Anterior cingulate cortex (tissue), 58 donors: ENCODE measurements at regions not wholly inside any gene's neighbourhood (a gene's known extent, or its start where the extent isn't known, plus 50 kb on each side); places are given as distances from the start of the nearest gene placed in this dataset.
A peak's percentile ranks its signal among the peaks of the same experiment; 100 is the strongest.
"Not testable (repeated sequence)": the region's sequence is repeated elsewhere in the genome, so short reads cannot be mapped to it uniquely, and the experiment has no call there.

Source experiments
- DNase-seq, 58 donors: peaks; one replicate each; lab custom pipeline; 2025; lab: John Stamatoyannopoulos, UW

GRCh38 chr15:62316413-62317060 is 151.5 kb upstream of the C2CD4B start:
- DNase-seq, result no peak

DNA sequence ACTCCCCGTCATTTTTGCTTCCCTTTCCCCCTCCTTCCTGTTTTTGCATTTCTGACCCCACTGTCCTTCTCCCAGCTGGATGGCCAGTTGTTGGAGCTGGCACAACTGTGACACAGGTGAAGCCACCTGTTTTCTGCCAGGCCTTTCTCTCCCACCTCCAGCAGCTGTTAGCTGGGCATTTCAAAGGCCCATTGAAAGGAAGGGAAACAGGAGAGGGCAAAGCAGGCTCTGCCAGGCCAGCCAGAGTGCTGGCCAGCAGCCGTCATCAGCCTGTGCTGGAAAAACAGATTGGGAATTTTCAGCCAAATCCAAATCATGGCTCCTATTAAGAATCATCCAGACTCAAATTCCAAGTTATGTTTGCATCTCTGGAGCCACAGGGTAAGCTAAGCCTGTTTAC is 155.2 kb upstream of the C2CD4B start:
- DNase-seq, result no peak

- no peak for DNase-seq
These were observed 158.3 kb upstream of the C2CD4B start for GRCh38 chr15:62323353-62323890.

DNA sequence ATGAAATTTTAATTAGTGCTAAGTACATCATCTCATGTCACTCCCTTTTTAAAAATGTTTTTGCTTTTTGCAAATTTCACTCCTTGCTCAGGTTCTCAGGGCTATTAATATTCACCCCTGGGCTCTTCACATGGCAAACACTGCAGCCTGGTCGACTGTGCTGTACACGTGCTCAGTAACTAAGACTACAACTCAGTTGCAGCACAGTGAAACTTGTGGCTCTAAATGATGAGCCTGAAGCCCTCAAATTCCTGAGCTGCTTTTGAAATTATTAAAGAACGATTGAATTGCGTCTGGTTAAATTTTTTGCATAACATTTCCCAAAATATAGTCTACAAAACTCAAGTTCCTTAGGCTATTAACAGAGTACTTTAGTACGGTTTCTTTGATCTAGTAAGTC is 159.3 kb upstream of the C2CD4B start:
- DNase-seq, result no peak

GRCh38 chr15:62325597-62325996 is 160.5 kb upstream of the C2CD4B start:
- no peak for DNase-seq

- no peak for DNase-seq
These were observed 161.5 kb upstream of the C2CD4B start for GRCh38 chr15:62326460-62327011.

DNA sequence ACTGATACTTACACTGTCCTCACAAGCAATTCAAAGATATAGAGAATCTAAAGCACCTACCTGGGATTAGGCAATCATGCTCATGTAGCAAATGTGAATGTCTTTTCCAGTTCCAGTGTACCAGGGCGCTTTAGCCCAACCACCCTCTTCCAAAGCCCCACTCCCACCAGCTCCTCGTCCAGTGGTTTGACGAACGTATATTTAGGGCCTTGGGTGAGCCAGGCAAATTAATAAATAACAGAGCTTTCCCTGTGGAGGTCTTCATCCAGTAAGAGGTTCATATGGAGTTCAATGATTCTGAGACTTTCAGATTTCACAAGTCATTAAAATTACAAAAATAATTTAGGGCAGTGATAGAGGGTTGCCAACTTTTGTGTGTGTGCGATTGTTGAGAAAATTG is 162.3 kb upstream of the C2CD4B start:
- DNase-seq, result no peak

DNA sequence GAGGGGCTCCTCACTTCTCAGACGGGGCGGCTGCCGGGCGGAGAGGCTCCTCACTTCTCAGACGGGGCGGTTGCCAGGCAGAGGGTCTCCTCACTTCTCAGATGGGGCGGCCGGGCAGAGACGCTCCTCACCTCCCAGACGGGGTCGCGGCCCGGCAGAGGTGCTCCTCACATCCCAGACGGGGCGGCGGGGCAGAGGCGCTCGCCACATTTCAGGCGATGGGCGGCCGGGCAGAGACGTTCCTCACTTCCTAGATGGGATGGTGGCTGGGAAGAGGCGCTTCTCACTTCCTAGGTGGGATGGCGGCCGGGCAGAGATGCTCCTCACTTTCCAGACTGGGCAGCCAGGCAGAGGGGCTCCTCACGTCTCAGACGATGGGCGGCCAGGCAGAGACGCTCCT is 167.4 kb upstream of the C2CD4B start:
- DNase-seq, result not testable (repeated sequence)

DNA sequence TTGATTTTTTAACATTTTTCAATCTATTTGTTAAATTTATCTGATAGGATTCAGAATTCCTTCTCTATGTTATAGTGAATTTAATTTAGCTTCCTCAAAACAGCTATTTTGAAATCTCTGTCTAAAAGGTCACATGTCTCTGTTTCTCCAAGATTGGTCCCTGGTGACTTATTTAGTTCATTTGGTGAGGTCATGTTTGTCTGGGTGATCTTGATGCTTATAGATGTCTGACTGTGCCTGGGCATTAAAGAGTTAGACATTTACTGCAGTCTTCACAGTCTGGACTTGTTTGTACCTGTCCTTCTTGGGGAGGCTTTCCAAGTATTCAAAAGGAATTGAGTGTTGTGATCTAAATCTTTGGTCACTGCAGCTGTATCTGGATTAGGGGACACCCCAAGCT is 169.5 kb upstream of the C2CD4B start:
- no peak for DNase-seq

DNA sequence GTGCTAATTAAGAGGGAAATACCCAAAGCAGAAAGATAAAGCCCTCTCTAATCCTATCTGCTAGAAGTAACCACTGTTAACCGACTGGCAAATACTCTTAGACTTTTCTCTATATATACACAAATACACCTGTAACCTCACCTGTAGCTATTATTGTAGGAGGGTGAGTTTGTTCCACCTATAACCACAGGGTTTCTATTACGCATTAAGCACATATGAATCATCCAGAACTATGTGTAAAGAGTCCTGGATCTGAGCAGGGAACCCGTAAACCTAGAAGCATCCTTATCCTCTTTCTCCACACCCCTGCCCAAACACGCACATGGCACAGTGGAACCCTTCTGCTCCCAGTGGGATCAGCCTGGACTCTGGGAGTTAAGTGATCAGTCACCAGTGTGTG is 172.8 kb upstream of the C2CD4B start:
- DNase-seq, result no peak

- DNase-seq, result no peak
These were observed 173.4 kb upstream of the C2CD4B start for GRCh38 chr15:62338497-62338896.

DNA sequence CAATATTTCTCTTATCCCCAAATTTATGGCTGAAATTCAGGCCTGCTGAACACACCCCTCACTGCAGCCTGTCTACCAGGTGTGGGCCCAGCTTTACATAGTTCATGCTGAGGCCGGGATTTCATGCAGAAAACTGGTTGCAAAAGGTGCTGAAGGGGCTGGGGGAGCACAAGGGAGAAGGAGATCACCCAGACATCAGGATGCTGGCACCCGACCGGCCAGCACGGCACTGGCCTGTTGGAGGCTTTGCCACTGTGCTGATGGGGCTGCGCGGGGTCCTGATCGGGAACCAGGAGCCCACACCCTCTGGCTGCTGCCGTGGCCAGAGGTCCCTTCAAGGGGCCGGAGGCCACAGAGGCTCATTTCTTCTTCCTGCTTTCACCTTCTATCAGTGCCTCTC is 177.9 kb upstream of the C2CD4B start:
- no peak for DNase-seq

DNA sequence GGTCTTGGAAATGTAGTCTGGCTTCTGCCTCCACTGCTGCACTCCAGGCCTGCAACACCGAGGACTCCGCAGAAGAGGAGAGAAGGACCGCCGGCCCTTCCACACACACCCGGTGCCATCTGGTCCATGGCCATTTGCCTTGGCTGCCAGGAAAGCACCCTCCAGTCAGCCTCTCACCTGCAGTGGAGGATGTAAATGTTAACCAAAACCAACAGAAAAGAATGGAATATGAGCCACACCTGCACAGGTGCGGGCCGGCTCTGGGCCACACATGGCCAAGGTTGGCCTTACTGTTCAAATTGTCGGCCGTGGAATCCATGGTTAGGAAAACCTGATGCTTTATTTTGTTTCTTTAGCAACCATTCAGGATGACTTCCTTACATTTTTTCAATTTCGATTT is 178.3 kb upstream of the C2CD4B start:
- no peak for DNase-seq

- DNase-seq, result peak in 3 of 58 donors; percentile 1 to 10 (median 5)
These were observed 179.9 kb upstream of the C2CD4B start for GRCh38 chr15:62344806-62345539.

- DNase-seq, result no peak
These were observed 181.1 kb upstream of the C2CD4B start for GRCh38 chr15:62346168-62346567.

DNA sequence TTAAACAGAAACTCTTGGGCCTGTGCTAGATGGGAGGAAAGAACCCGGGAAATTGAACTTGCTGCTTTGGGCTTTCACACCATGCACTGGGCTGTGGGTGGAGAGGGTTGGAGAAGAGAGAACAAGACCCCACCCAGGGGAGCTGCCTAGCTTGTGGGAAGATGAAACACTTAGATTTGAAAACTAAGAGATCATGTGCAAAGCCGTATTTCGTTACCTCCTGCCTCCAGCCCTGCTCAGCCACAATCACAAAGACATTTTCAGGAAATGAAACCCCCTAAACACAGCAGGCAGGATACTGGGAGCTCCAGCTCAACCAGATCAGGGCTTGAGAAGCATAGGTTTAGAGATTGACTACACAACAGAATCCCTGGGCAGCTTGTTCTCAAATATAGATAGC is 183.0 kb upstream of the C2CD4B start:
- DNase-seq, result no peak

- DNase-seq, result no peak
These were observed 183.5 kb upstream of the C2CD4B start for GRCh38 chr15:62348623-62349022.

DNA sequence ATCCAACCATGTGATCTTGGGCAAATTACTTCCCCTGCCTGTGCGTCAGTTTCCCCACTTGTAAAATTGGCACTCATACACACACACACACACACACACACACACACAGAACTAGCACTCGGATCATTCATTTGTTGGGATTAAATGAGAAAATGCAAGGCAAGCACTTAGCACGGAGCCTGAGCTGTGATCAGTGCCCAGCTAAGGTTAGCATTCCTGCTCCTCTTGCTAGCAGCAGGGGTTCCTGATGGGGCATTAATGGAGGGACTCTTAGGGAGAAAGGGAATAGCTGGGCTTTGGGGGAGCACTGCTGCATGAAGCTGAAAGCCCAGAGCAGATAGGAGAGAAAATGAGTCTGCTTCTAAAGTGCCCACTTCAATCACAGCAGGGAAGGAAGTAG is 187.7 kb upstream of the C2CD4B start:
- DNase-seq, result no peak

GRCh38 chr15:62357431-62357830 is 192.3 kb upstream of the C2CD4B start:
- no peak for DNase-seq

- DNase-seq, result no peak
These were observed 194.3 kb upstream of the C2CD4B start for GRCh38 chr15:62359416-62359815.

- DNase-seq, result no peak
These were observed 195.4 kb upstream of the C2CD4B start for GRCh38 chr15:62360332-62361097.
